GM21786 (cell line): ENCODE measurements at regions not wholly inside any gene's neighbourhood (a gene's known extent, or its start where the extent isn't known, plus 50 kb on each side); places are given as distances from the start of the nearest gene placed in this dataset.
"Not testable (repeated sequence)": the region's sequence is repeated elsewhere in the genome, so short reads cannot be mapped to it uniquely, and the experiment has no call there.

Experiments used
- ATAC-seq: cut with Tn5 transposase; IDR thresholded peaks from one replicate; pipeline ENCODE4 v1.9.1; 2021; ENCODE audit not compliant: unreplicated experiment

DNA sequence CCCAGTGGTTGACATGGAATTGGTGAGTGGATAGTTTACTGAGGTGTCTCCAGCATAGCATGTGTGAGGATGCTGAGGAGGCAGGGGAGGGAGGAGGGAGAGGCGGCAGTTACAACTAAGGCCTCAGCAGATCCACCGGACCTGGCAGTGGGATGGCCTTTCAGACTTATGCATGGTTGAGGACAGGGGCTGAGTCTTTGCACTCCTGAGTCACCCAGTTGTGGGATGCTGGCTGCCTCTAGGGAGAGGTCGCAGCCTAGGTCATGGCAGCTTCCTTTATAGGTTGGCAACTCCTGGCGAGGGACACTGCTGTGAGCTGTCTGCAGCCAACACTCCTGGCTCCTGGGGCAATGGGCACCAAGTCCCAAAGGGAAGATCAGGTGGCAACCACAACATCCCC, 380.3 kb downstream of the PREX1 start:
- no peak for ATAC-seq

DNA sequence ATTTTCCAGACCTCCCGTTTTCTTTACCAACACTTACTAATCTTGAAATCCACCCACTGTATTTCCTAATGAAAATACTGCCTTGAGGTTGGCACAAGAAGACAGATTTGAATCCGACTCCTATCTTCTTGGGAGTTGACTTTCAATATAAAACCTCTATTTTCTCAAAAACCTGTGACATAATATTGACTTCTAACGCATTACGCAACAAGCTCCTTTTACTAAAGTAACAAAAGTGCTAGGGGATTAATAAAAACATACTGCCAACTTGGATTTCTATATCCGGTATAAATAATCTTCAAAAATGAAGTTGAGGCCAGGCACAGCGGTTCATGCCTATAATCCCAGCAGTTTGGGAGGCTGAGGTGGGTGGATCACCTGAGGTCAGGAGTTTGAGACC, 382.0 kb downstream of the PREX1 start:
- no peak for ATAC-seq

DNA sequence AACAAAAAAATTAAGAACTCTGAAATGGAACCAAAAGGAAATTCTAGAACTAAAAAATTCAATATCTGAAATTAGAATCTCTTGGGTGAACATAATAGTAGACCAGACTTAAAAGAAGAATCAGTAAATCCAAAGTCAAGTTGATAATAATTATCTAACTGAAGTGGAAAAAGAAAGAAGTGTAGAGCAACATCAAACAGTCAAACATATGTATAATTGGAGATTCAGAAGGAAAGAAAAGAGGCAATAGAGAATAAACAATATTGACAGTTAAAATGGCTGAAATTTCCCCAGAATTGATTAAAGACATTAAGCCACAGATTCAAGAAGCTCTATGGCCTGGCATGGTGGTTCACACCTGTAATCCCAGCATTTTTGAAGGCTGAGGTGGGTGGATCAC, 383.6 kb downstream of the PREX1 start:
- no peak for ATAC-seq

DNA sequence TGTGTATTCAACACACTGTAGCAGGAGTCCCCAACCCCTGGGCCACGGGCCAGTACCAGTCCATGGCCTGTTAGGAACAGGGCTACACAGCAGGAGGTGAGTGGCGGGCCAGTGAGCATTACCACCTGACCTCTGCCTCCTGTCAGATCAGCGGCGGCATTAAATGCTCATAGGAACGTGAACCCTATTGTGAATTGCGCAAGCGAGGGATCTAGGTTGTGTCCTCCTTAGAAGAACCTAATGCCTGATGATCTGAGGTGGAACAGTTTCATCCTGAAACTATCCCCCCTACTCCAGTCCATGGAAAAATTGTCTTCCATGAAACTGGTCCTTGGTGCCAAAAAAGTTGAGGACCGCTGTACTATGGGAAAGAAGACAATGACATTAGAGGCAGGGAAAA, 386.9 kb downstream of the PREX1 start:
- no peak for ATAC-seq

DNA sequence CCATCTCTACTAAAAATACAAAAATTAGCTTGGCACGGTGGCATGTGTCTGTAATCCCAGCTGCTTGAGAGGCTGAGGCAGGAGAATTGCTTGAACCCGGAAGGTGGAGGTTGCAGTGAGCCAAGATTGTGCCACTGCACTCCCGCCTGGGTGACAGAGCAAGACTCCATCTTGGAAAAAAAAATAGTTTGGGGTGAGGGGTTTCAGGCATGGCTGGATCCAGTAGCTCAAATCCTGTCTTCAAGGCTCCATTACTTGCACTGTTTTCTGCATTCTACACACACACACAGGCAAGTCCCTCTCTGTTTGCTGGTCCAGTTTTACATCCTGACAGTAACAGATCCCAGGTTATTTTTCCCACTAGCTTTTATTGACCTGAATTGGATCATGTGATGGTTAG, 387.5 kb downstream of the PREX1 start:
- not testable (repeated sequence) for ATAC-seq

DNA sequence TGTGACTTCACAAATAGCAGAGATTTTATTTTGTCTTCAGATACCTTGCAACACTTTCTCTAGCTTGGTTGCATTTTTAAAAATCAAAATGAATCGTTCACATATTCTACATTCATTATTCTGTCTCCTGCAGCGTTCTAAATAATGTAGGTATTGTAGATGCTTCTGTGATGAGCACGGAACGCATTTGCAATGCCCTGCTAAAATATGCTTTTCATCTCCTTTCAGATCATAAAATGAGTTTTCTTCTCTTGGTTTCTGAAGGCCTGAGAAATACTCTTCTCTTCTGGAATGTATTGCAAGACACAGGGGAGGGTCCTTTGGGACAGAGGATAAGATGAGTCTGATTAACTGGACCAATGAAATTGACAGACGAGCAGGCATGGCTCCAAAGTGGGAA, 390.7 kb downstream of the PREX1 start:
- ATAC-seq: no peak

DNA sequence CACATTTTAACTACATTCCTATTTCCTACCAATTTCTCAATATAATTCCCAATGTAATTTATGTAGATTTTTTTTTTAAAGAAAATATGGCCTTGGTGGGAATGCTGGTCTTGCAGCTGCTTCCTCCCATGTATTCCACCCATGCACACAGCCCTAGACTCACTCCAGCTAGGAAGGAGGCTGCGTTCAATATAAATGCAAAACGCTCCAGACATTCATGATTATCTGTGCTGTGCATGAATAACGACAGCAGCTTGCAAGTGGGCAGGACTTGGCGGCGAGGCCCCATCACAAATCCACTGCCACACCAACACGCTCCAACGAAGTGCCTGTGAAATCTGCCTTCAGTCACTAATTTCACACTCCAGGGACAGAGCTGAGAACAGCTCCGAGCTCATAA, 391.2 kb downstream of the PREX1 start:
- ATAC-seq: not testable (repeated sequence)

DNA sequence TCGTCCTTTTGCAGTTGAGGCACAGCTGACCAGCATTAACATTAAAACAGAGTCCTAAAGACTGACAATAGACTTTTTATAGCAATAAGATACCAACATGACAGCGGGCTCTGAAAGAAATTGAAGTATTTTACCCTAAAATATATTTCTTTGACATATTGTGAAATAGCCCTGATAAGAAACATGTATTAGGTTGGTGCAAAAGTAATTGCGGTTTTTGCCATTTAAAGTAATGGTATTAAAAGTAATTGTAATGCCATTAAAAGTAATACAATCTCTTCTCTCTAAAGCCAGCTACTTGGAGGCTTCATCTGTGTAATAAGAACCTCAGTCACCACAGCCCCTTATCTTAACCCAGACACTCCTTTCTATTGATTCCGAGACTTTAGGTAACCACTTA, 394.6 kb downstream of the PREX1 start:
- ATAC-seq: no peak

DNA sequence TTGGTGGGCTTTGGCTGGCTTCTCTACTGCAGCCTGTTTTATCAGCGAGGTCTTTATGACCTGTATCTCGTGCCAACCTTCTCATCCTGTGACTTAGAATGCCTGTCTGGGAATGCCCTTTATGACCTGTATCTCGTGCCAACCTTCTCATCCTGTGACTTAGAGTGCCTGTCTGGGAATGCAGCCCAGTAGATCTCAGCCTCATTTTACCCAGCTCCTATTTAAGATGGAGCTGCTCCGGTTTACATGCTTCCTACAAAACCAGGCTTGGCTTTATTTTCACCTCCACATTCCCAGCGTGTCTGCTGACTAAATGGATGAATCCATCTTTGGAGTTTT, 395.3 kb downstream of the PREX1 start:
- no peak for ATAC-seq

DNA sequence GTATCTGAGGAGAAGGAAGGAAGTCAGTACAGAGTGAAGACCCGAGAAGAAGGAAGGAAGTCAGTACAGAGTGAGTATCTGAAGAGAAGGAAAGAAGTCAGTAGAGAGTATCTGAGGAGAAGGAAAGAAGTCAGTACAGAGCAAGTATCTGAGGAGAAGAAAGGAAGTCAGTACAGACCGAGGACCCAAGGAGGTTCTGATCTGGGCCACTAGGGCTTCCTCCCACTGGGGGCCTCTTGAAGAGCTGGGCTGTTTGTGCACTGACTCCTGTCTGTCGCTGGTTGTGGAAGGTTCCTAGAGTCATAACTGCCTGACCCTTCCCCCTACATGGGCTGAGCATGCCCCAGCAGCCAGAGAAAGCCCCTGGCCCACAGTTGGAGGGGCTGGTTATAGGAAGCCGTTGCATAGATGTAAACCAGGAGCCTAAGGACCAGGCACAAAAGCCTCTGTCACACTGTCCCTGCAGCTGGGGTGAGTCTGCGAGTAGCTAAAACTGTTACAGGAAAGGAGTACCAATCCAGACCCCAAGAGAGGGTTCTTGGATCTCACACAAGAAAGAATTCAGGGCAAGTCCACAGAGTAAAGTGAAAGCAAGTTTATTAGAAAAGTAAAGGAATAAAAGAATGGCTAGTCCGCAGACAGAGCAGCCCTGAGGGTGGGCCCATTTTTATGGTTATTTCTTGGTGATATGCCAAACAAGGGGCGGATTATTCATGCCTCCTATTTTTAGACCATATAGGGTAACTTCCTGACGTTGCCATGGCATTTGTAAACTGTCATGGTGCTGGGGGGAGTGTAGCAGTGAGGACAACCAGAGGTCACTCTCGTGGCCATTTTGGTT, 395.9 kb downstream of the PREX1 start:
- no peak for ATAC-seq

DNA sequence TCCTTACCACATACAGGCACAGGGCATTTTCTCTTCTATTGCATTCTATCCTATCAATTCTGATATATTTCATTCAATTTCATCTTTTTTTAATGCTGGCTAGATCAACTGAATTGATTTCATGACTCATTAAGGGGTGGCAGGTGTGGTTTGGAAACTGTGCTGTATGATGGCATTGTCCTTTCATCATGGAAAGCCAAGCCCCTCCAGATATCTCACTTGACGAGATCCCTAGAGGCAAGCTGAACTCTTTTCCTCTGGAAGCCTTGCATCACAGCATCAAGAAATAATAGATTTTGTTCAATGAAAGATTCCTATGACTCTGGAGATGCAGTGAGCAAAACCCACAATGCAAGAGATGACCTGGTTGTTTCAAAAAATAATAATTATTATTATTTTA, 401.2 kb downstream of the PREX1 start:
- no peak for ATAC-seq

DNA sequence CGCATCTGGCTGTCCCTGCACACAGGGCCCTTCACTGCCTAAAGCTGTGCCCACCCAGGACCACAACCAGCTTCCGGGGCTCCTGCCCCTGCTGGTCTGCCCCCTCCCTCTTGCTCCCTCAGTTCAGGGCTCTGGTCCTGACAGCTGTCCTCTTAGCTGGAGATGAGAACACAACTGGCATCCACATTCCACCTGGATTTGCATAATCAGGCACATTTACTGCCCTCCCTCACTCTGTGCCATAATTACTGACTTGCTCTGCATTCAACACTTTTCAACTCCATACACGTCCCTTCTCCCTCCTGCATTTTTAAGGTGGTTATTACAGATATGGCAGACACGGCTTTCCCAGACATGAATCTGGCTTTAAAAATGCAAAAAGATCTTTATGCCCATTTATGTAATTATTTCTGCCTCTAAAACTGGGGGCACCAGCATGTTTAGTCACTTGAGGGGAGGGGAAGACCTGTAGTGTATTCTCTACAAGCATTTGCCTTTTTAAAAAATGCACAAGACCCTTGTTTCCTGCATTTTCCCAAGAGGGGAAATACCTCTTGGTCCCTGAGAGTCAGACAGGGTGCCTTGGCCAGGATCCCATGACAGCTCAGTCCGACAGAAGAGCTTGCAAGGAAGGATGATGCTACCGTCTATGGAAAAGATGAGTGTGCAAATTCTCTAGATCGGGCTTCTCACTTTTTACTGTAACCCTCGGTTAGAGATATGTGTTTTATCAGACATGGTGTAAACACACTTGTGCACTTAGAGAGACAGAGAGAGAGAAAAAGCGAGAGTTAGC, 401.8 kb downstream of the PREX1 start:
- ATAC-seq: no peak

DNA sequence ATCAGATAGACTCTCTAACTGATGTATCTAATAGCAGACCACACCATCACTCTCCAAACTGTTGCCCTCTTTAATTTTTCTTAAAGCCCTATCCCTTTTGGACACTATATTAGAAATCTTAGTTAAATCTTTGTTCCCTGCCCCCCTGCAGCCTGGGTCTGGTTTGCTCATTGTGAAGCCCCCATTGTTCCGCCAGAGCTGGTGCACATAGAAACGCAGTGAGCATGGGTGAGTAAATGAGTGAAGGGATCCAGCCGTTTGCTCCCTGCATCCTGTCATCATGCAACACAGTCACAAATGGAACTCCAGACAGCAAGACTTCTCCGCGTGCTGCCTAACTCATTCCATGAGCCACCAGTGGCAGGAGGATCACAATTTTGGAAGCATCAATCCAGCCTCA, 402.5 kb downstream of the PREX1 start:
- ATAC-seq: no peak

DNA sequence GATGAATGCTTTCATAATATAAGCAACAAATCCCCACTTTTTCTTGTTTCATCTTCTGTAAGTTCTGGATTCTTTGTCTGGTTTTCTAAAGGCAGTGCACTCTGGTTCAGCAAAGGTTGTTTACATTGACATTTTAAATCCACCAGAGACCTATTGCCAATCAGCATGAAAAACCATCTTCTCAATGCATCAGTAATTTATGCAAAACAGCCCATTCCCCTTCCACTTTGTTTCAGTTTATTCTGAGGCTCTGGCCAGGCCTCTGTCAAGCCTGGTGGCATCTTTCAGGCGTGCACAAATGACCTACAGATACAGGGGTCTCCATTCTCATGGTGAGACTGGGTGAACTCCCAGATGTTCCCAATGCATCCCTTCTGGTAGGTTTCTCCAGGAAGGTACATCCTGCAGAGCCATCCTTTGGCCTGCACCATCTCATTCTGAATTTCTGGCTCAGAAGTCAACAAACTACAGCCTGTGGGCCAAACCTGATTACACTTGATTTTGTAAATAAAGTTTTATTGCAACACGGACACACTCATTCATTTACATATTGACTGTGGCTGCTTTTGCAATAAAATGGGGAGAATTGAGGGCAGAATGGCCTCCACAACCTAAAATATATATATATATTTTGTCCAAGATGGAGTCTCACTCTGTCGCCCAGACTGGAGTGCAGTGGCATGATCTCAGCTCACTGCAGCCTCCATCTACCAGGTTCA, 405.4 kb downstream of the PREX1 start:
- ATAC-seq: no peak

DNA sequence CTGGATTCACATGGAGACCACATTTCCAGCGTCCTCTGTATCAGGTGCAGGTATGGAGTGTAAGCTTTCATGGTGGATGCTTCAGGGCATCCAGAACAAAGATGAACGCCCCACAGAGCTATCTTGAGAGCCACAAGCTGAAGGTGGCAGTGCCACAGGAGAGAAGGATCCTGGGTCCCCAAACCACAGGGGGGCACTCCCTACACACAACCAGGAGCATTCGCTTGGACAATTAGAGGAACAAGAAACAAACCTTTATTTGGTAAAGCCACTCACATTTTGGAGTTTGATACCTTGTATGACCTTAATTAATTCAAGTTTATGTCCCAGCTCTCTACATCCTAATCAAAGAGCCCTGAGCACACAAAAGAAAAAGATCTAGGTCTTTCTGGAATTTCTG, 406.3 kb downstream of the PREX1 start:
- ATAC-seq: no peak

DNA sequence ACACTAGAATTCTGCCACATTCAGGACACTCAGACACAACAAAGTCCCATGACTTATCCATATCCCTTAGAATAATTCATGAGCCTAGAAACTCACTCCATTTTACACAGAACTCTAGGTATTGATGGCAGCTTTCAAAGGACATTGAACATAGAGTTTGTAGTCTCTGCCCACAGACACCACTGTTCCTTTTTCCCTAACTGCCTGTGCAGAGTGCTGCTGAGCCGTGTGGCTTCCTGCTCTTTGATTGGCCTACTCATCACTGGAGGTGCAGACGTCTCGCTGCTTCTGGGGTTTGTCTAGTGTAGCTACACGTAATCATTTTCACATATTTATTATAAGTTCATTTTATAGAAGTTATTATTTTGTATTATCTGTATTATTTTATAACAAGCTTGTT, 407.6 kb downstream of the PREX1 start:
- ATAC-seq: no peak

DNA sequence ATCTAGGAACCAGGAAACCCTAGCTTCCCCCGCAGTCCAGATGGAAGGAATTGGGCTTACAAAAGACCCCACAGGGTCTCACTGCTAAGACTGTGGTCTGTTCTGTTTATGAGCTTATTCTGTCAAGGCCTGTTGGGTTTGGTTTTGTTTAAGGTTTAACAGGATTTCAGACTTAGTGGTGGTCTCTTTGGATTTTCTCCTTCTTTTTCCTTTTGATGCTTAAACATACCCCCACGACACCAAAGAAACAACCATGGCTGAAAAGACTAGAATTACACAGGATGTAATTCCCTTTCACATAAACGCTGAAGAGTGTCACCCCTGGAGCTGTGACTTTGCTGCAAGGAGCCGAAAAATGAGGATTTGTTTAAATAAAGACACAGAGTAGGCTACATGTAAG, 408.6 kb downstream of the PREX1 start:
- ATAC-seq: no peak

DNA sequence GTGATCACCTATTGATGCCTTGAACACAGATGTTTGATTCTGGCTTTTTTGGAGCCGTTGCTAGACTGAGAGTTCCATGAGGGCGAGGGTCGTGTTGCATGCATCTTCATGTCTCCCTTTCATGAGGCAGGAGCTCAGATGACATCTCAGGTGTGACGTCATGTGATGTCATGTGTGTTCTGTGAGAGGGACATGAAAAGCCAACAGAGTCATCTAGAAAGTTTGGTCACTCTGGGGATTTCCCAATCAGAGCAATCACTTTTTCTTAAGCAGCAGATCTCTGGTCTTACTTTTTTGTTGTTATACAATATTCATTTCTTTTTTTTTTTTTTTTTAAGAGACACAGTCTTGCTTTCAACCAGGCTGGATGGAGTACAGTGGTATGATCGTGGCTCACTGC, 411.8 kb downstream of the PREX1 start:
- no peak for ATAC-seq

DNA sequence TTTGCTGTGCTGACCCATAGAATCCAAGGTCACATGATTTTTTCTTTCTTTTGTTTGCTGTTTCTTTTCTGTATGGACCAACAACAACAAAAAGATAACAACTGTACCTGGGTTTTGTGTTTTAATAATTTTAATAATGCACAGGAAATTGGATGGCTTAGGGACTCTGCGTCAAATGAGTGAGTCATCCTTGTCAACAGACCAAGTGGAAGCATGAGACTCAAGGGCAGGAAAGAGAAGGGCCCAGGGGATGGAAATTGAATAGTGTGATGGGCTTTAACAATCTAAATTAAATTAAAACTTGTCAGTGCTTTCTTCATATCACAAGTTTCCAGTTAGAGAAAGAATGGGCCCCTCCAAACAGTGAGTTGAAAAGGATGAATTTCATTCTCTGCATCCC, 413.0 kb downstream of the PREX1 start:
- no peak for ATAC-seq

DNA sequence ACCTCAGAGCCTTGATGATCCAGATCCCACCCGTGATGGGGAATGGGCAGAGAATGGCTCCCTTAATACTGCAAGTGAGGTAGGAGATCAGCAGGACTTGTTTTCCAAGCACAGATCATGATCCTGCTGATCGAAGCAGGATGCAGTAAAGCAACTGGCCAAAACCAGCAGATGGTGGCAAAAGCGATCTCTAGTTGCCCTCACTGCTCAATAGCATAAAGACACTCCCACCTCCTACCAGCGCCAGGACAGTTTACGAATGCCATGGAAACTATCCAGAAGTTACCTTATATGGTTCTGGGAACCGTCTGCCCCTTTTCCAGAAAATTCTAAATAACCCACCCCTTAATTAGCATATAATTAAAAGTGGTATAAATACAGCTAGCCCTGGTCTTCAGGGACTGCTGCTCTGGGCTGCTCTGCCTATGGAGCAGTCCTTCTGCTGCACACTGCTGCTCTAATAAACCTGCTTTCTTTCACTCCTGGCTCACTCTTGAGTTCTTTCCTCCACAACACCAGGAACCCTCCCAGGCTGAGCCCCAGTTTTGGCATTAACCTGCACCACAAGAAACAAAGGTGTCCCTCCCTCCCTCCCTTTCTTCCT, 415.8 kb downstream of the PREX1 start:
- no peak for ATAC-seq

DNA sequence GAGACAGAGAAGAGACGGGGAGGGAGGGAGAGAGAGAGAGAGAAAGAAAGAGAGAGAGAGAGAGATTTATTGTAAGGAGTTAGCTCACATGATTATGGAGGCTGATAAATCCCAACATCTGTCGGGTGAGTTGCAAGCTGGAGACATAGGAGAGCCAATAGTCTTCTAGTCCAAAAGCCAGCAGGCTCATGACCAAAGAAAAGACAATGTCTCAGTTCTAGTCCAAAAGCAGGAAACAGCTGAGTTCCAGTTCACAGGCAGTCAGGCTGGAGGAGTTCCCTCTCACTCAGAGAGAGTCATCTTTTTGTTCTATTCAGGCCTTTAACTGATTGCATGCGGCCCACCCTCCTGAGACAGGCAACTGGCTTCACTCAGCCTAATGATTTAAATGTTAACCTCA, 416.6 kb downstream of the PREX1 start:
- ATAC-seq: no peak
